ENCODE measurements at regions not wholly inside any gene's neighbourhood (a gene's known extent, or its start where the extent isn't known, plus 50 kb on each side); places are given as distances from the start of the nearest gene placed in this dataset.

DNA sequence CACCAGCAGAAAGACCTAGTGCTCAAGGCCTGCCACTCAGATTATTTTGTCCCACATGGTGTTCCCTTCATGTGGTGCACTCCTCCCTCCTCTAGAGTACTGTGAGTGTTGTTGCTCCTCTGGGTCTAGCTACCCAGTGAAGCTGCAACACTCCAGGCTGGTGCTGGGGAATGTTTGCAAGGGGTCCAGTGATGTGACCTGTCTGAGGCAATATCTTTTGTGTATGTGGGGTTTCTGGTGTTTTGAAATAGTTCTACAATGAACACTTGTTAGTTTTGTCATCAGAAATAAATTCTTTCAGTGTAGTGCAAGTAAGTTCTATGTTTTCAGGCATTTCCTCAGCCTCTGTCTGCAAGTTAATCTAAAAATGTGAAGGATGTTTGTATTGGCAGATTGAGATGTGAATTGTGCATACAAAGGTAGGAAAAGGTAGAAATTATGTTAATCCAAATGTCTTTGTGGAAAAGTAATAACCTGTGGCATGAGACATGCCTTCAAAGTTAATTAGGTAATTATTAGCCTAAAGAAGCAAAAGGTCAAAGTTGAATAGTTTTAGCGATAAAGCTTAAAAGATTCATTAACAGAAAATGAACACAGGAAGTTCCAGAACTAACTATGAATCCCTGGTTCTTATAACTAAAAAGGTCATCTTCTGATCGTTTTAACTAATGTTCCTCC is 616.8 kb downstream of the LTN1 start:
- TF ChIP-seq, protein P1, sequence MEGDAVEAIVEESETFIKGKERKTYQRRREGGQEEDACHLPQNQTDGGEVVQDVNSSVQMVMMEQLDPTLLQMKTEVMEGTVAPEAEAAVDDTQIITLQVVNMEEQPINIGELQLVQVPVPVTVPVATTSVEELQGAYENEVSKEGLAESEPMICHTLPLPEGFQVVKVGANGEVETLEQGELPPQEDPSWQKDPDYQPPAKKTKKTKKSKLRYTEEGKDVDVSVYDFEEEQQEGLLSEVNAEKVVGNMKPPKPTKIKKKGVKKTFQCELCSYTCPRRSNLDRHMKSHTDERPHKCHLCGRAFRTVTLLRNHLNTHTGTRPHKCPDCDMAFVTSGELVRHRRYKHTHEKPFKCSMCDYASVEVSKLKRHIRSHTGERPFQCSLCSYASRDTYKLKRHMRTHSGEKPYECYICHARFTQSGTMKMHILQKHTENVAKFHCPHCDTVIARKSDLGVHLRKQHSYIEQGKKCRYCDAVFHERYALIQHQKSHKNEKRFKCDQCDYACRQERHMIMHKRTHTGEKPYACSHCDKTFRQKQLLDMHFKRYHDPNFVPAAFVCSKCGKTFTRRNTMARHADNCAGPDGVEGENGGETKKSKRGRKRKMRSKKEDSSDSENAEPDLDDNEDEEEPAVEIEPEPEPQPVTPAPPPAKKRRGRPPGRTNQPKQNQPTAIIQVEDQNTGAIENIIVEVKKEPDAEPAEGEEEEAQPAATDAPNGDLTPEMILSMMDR (IDR thresholded peaks at IDR 0.05; ENCODE audit: low read depth, low read length) = no peak
- H3K4me3 ChIP-seq = no peak overlapping the region
- H3K27me3 ChIP-seq = no peaks in the 10 kb centered on the region
- DNase-seq (ENCODE audit: low read depth in 1 of 2, low spot score in 1 of 2) = peak in 1 of 2 donors; percentile 39
- no peaks in the 10 kb centered on the region for H3K9me3 ChIP-seq (ENCODE audit: low read depth)
- H3K27ac ChIP-seq = no peak overlapping the region
- H3K4me1 ChIP-seq (ENCODE audit: low read depth) = no peaks in the 10 kb centered on the region
- no peaks in the 10 kb centered on the region for H3K36me3 ChIP-seq

DNA sequence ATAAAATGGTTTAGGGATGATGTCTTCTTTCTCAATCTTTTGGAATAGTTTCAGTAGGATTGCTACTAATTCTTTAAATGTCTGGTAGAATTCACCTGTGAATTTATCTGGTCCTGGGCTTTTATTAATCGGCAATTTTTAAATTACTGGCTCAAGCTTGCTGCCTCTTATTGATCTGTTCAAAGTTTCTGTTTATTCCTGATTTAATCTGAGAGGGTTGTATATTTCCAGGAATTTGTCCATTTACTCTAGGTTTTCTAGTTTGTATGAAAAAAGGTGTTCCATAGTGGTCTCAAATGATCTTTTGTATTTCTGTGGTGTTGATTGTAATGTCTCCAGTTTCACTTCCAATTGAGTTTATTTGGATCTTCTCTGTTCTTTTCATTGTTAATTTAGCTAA is 617.8 kb downstream of the LTN1 start:
- Histone ChIP-seq H3K9me3 (ENCODE audit: low read depth) (no peaks in the 10 kb centered on the region), H3K4me3 (no peak overlapping the region), H3K4me1 (ENCODE audit: low read depth) (no peaks in the 10 kb centered on the region), H3K27me3 (no peaks in the 10 kb centered on the region), H3K27ac (no peak overlapping the region), H3K36me3 (no peaks in the 10 kb centered on the region)
- no peak for DNase-seq (ENCODE audit: low read depth in 1 of 2, low spot score in 1 of 2)
- TF ChIP-seq, protein P1 (IDR thresholded peaks at IDR 0.05; ENCODE audit: low read depth, low read length) = no peak

- no peaks in the 10 kb centered on the region for H3K36me3 ChIP-seq
- no peak overlapping the region for H3K4me3 ChIP-seq
- H3K9me3 ChIP-seq (ENCODE audit: low read depth) = no peaks in the 10 kb centered on the region
- H3K27me3 ChIP-seq = no peaks in the 10 kb centered on the region
- no peak for DNase-seq (ENCODE audit: low read depth in 1 of 2, low spot score in 1 of 2)
- H3K4me1 ChIP-seq (ENCODE audit: low read depth) = no peaks in the 10 kb centered on the region
- TF ChIP-seq, protein P1 (IDR thresholded peaks at IDR 0.05; ENCODE audit: low read depth, low read length) = no peak
- H3K27ac ChIP-seq = no peak overlapping the region
Observed at GRCh38 chr21:28371713-28372112, 621.0 kb downstream of the LTN1 start.

DNA sequence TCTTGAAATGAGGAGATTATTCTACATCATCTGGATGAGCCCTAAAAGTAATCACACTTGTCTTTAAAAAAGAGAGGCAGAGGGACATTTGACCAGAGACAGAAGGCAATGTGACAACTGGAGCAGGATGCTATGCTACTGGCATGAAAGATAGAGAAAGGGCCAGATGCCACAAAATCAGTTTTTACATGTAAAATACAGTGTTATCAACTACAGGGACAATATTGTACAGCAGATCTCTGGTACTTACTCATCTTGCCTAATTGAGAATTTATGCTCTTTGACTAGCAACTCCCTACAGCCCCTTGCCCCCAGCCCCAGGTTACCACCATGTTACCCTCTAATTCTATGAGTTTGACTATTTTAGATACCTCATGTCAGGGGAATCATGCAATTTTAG is 633.4 kb downstream of the LTN1 start:
- Histone ChIP-seq H3K9me3 (ENCODE audit: low read depth) (no peaks in the 10 kb centered on the region), H3K4me1 (ENCODE audit: low read depth) (no peaks in the 10 kb centered on the region), H3K36me3 (no peaks in the 10 kb centered on the region), H3K27ac (no peak overlapping the region), H3K4me3 (no peak overlapping the region), H3K27me3 (no peaks in the 10 kb centered on the region)
- TF ChIP-seq, protein P1 (IDR thresholded peaks at IDR 0.05; ENCODE audit: low read depth, low read length) = no peak
- no peak for DNase-seq (ENCODE audit: low read depth in 1 of 2, low spot score in 1 of 2)

DNA sequence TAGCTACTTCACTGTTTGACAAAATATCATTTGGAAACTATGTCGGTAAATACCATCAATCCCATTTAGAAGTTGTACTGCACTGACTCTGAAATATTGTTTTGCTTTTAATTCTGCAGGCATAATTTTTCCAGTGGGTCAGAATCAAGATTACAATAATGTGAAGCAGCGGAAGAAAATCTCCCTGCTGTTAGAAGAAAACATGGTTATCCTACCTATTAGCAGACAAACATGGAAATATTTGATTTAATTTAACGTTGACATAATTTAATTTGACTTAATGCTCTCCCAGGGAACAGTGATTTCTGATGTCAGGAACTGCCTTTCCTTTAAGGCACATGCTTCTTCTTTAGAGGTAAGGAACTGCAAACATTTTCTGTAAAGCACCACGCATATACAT is 634.0 kb downstream of the LTN1 start:
- Histone ChIP-seq H3K36me3 (no peaks in the 10 kb centered on the region), H3K27ac (no peak overlapping the region), H3K27me3 (no peaks in the 10 kb centered on the region), H3K4me1 (ENCODE audit: low read depth) (no peaks in the 10 kb centered on the region), H3K4me3 (no peak overlapping the region), H3K9me3 (ENCODE audit: low read depth) (no peaks in the 10 kb centered on the region)
- TF ChIP-seq, protein P1 (IDR thresholded peaks at IDR 0.05; ENCODE audit: low read depth, low read length) = no peak
- DNase-seq (ENCODE audit: low read depth in 1 of 2, low spot score in 1 of 2) = no peak
